Heart left ventricle (tissue), 16 donors: ENCODE measurements at regions not wholly inside any gene's neighbourhood (a gene's known extent, or its start where the extent isn't known, plus 50 kb on each side); places are given as distances from the start of the nearest gene placed in this dataset.

ENCODE experiments used
- ATAC-seq, 4 donors: fragments of 200-7000 bp; cut with Tn5 transposase; one replicate each; pipeline ENCODE4 v1.9.1; 2020 to 2022; ENCODE audit warnings: moderate library complexity in 4 of 4, mild to moderate bottlenecking in 3 of 4, moderate number of reproducible peaks in 1 of 4
- DNase-seq, 5 donors: peaks; one replicate each; pipeline ENCODE4 v3.0.0-alpha.2; 2020
- H3K27ac ChIP-seq, 12 donors: fragments of 200-600 bp; sonication (generic) in 4 of 12; one replicate each; pipeline versions ENCODE4 v1.5.0 to v1.8.0; 2016 to 2022; ENCODE audit warnings: mild to moderate bottlenecking in 2 of 12
- H3K27me3 ChIP-seq, 9 donors: fragments of 200-600 bp; sonication (generic) in 2 of 9; one replicate each; pipeline versions ENCODE4 v1.5.1 to v1.8.0; 2016 to 2022; ENCODE audit warnings: mild to moderate bottlenecking in 3 of 9
- H3K36me3 ChIP-seq, 9 donors: fragments of 200-600 bp; sonication (generic) in 2 of 9; one replicate each; pipeline versions ENCODE4 v1.5.0 to v1.8.0; 2018 to 2022; ENCODE audit warnings: mild to moderate bottlenecking in 2 of 9
- H3K4me1 ChIP-seq, 12 donors: fragments of 200-600 bp; sonication (generic) in 4 of 12; one replicate each; pipeline versions ENCODE4 v1.5.0 to v1.8.0; 2016 to 2022; ENCODE audit warnings: mild to moderate bottlenecking in 3 of 12
- H3K4me3 ChIP-seq, 12 donors: fragments of 200-600 bp; sonication (generic) in 4 of 12; one replicate each; pipeline versions ENCODE4 v1.5.0 to v1.8.0; 2017 to 2022; ENCODE audit warnings: mild to moderate bottlenecking in 9 of 12, moderate library complexity in 4 of 12
- H3K9me3 ChIP-seq, 12 donors: fragments of 200-600 bp; sonication (generic) in 4 of 12; one replicate each; pipeline versions ENCODE4 v1.5.0 to v1.8.0; 2016 to 2022; ENCODE audit warnings: mild to moderate bottlenecking in 1 of 12
- POLR2A ChIP-seq, 2 donors: fragments of 450-650 bp; IDR thresholded peaks; one replicate each; pipeline ENCODE4 v1.6.1; 2017; ENCODE audit warnings: antibody characterized with exemption in 2 of 2, mild to moderate bottlenecking in 2 of 2, moderate library complexity in 2 of 2
- WGBS, 4 donors: extraction: QIAGEN DNeasy Blood & Tissue Kit in 2 of 4; methylation state at CpG; one replicate each; pipeline versions ENCODE4 v1.1.5 to v1.1.7; 2013 to 2018; 5-methylcytosine and 5-hydroxymethylcytosine counted together
- intact Hi-C, 10 donors: fragments of 100-400 bp; cut with DNase I; formaldehyde crosslinking; loops; one replicate each; pipeline versions ENCODE4 v1.11.1 to v1.14.2; 2022
- TF ChIP-seq, protein P1 (sequence below), 12 donors: fragments of 200-600 bp; sonication (generic) in 4 of 12; IDR thresholded peaks; one replicate each; pipeline versions ENCODE4 v1.5.0 to v1.8.0; 2018 to 2022; ENCODE audit warnings: antibody characterized with exemption in 12 of 12, mild to moderate bottlenecking in 5 of 12
- donor health status: ischemic (EF 13 %, LVEDD 7.1; RV severe dilation, severe dysfunction).
- donor health status: healthy with polysubstance abuse.
- donor health status: DM: no; HTN: yes; CAD: no.
- donor health status: DM: no; HTN: no; CAD: no.
- donor health status: ischemic (EF 25% LVEDD 6.9; RV normal size, moderate dysfunction).
- donor health status: ischemic (EF 25% LVEDD 5.7; RV mildly dilated, moderate dysfunction).
- donor health status: healthy.
- donor health status: DM: yes; HTN: yes; CAD: no.
- donor health status: ischemic (EF 35%, LVEDD 5.7; RV mildly dilated, moderate dysfunction).
- donor health status: nonischemic (EF 11% LVEDD 7.7; RV severe dilation, severe dysfunction).
- donor health status: DM: yes; HTN: yes; CAD: no.
- donor health status: PGD.
- donor health status: ischemic (EF 29% LVEDD 5.4; RV normal size, mild dysfunction).
- donor health status: nonischemic (EF 23%, LVEDD 6.1; RV moderate dilation, normal function).

DNA sequence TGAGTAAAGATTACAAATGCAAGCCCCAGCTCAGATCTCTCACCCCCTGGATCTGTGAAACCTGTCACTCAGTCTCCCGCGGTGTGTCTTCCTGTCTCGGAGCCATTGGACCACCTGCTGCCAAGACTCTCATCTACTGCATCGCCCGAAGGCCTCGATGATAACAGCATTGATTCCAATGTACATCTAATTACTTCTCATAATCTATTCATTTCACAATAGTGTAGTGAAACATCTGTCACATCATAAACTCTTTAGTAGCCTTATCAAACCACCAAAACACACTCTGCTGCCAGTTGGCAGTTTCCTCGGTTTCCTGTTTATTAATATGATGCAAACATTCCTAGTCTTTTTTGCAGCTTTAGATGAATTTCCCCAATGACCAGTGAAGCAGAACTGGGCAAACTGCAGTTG lies 220.3 kb downstream of the POU4F1 start:
- DNase-seq (peak in 1 of 5 donors; percentile 38), ATAC-seq (peak in 2 of 4 donors; percentile 20 to 63)
- no peak overlapping the region for H3K4me3 ChIP-seq
- H3K4me1 ChIP-seq, result no peaks in the 10 kb centered on the region
- TF ChIP-seq, protein P1, sequence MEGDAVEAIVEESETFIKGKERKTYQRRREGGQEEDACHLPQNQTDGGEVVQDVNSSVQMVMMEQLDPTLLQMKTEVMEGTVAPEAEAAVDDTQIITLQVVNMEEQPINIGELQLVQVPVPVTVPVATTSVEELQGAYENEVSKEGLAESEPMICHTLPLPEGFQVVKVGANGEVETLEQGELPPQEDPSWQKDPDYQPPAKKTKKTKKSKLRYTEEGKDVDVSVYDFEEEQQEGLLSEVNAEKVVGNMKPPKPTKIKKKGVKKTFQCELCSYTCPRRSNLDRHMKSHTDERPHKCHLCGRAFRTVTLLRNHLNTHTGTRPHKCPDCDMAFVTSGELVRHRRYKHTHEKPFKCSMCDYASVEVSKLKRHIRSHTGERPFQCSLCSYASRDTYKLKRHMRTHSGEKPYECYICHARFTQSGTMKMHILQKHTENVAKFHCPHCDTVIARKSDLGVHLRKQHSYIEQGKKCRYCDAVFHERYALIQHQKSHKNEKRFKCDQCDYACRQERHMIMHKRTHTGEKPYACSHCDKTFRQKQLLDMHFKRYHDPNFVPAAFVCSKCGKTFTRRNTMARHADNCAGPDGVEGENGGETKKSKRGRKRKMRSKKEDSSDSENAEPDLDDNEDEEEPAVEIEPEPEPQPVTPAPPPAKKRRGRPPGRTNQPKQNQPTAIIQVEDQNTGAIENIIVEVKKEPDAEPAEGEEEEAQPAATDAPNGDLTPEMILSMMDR (IDR thresholded peaks at IDR 0.05), result no peak
- TF ChIP-seq POLR2A (IDR thresholded peaks at IDR 0.05), result no peak
- H3K27ac ChIP-seq, result peak overlapping the region in 1 of 12 donors; percentile 39
- intact Hi-C loops, result no loop called here
- no peaks in the 10 kb centered on the region for H3K9me3 ChIP-seq
- 45 to 65% (median 57%) methylated on average over 7 of the region's 7 CpGs for WGBS, 4 donors
- H3K27me3 ChIP-seq, result no peaks in the 10 kb centered on the region
- no peaks in the 10 kb centered on the region for H3K36me3 ChIP-seq

GRCh38 chr13:78382491-78382890 lies 220.9 kb downstream of the POU4F1 start:
- Histone ChIP-seq H3K27ac (no peak overlapping the region), H3K4me1 (no peaks in the 10 kb centered on the region), H3K36me3 (no peaks in the 10 kb centered on the region), H3K9me3 (no peaks in the 10 kb centered on the region), H3K4me3 (no peak overlapping the region), H3K27me3 (no peaks in the 10 kb centered on the region)
- intact Hi-C loops, result no loop called here
- ATAC-seq (peak; percentile 55 to 95 (median 75)), DNase-seq (peak in 3 of 5 donors; percentile 13 to 58 (median 46))
- TF ChIP-seq POLR2A (IDR thresholded peaks at IDR 0.05), result no peak
- TF ChIP-seq, protein P1 (IDR thresholded peaks at IDR 0.05), result no peak
- 38 to 55% (median 46%) methylated on average over 4 of the region's 4 CpGs for WGBS, 4 donors

DNA sequence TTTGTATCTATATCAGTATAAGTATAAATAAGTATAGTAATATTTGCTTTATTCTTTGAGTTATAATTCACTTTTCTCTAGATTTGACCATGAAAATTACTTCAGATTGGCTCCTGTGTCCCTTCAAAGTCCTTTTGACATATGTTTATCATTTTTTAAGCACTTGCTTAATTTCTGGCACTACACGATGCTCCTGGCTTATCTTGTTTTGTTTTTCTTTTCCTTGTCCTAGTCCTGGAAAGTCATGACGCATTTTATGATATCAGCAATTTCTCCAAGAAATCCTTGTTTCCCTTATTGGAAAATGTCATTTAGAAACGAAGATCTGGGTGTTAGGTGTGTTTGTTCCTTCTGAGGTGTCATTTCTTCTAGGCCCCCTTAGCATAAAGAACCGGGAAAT lies 226.5 kb downstream of the POU4F1 start:
- DNase-seq (no peak), ATAC-seq (peak in 1 of 4 donors; percentile 11)
- H3K4me3 ChIP-seq, result no peak overlapping the region
- TF ChIP-seq, protein P1 (IDR thresholded peaks at IDR 0.05), result no peak
- TF ChIP-seq POLR2A (IDR thresholded peaks at IDR 0.05), result no peak
- WGBS, 4 donors, result 48 to 63% (median 54%) methylated on average over 4 of the region's 4 CpGs
- no peaks in the 10 kb centered on the region for H3K27me3 ChIP-seq
- peaks cover 0 to 3% (median 0%) of the 10 kb centered on the region in 12 donors for H3K4me1 ChIP-seq
- H3K27ac ChIP-seq, result peak overlapping the region in 3 of 12 donors; percentile 20 to 43 (median 37)
- no peaks in the 10 kb centered on the region for H3K36me3 ChIP-seq
- H3K9me3 ChIP-seq, result peaks cover 0 to 5% (median 0%) of the 10 kb centered on the region in 12 donors
- intact Hi-C loops, result no loop called here

- ATAC-seq (peak in 1 of 4 donors; percentile 60), DNase-seq (no peak)
- H3K4me3 ChIP-seq, result no peak overlapping the region
- H3K9me3 ChIP-seq, result peaks cover 0 to 10% (median 0%) of the 10 kb centered on the region in 12 donors
- no peaks in the 10 kb centered on the region for H3K27me3 ChIP-seq
- intact Hi-C loops, result no loop called here
- H3K4me1 ChIP-seq, result peaks cover 0 to 3% (median 0%) of the 10 kb centered on the region in 12 donors
- H3K27ac ChIP-seq, result peak overlapping the region in 4 of 12 donors; percentile 20 to 43 (median 38)
- WGBS, 4 donors, result 41 to 50% (median 48%) methylated on average over 2 of the region's 2 CpGs
- no peaks in the 10 kb centered on the region for H3K36me3 ChIP-seq
- TF ChIP-seq, protein P1 (IDR thresholded peaks at IDR 0.05), result no peak
- TF ChIP-seq POLR2A (IDR thresholded peaks at IDR 0.05), result no peak
These were observed 227.3 kb downstream of the POU4F1 start for GRCh38 chr13:78376033-78376432.
